C4-2B (cell line): ENCODE measurements at regions not wholly inside any gene's neighbourhood (a gene's known extent, or its start where the extent isn't known, plus 50 kb on each side); places are given as distances from the start of the nearest gene placed in this dataset.
A peak's percentile ranks its signal among the peaks of the same experiment; 100 is the strongest.
"Not testable (repeated sequence)": the region's sequence is repeated elsewhere in the genome, so short reads cannot be mapped to it uniquely, and the experiment has no call there.

ENCODE experiments used
- H3K27ac ChIP-seq: fragments of 450-650 bp; 2 replicates; pipeline ENCODE4 v1.5.1; 2017
- ZFX ChIP-seq: fragments of 450-650 bp; IDR thresholded peaks from 2 replicates; pipeline ENCODE4 v1.6.1; 2017
- TF ChIP-seq, protein P1 (sequence below): fragments of 450-650 bp; conservative IDR thresholded peaks from 2 replicates; pipeline ENCODE4 v1.5.1; 2017; ENCODE audit warnings: mild to moderate bottlenecking

DNA sequence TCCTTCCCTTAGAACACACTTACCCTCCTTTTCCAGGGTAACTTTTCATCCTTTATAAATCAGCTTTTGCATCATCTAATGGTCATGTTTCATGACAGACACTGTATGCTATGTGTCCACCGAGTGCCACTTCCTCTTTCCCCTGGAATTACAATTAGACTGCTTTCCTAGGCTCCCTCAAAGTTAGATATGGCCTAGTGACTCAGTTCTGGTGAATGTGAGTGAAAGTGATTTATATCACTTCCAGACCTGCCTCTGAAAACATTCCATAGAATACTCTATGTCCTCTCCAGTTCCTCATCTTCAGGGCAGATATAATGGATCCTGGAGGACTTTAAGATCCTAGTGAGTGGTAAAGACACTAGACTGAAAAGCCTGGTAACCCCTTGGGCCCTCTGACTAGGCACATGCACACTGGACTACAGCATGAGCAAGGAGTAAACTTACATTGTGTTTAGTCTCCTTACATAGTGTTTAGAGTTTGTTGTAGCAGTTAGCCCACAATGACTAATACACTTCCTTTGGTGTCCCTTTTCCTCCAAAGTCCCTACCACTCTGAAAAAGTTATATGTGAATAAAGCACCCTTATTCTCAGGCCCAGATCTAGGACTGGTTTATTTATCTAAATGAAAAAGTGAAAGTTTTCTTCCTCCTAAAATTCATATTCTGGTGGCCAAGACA, 59.3 kb downstream of the GPR88 start:
- TF ChIP-seq ZFX: no peak
- TF ChIP-seq, protein P1, sequence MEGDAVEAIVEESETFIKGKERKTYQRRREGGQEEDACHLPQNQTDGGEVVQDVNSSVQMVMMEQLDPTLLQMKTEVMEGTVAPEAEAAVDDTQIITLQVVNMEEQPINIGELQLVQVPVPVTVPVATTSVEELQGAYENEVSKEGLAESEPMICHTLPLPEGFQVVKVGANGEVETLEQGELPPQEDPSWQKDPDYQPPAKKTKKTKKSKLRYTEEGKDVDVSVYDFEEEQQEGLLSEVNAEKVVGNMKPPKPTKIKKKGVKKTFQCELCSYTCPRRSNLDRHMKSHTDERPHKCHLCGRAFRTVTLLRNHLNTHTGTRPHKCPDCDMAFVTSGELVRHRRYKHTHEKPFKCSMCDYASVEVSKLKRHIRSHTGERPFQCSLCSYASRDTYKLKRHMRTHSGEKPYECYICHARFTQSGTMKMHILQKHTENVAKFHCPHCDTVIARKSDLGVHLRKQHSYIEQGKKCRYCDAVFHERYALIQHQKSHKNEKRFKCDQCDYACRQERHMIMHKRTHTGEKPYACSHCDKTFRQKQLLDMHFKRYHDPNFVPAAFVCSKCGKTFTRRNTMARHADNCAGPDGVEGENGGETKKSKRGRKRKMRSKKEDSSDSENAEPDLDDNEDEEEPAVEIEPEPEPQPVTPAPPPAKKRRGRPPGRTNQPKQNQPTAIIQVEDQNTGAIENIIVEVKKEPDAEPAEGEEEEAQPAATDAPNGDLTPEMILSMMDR: no peak
- H3K27ac ChIP-seq: no peak overlapping the region

DNA sequence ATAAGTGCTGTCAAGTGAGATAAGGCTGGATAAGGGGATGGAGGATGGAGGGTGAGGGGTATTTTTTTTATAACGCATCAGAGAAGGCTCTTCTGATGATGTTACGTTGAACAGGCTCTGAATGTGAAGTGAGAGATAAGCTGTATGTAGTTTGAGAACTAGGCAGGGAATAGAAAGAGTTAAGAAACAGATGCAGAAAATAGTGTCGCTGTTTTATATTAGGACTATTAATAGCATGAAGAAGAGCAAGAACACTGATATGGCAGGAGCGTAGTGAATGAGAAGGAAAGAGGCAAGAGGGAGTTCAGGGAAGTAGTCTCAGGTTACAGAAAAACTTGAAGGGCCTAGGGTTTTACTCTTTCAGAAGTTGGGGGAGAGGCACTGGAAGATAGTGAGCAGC, 59.8 kb downstream of the GPR88 start:
- no peak for TF ChIP-seq ZFX
- TF ChIP-seq, protein P1: no peak
- H3K27ac ChIP-seq: no peak overlapping the region

DNA sequence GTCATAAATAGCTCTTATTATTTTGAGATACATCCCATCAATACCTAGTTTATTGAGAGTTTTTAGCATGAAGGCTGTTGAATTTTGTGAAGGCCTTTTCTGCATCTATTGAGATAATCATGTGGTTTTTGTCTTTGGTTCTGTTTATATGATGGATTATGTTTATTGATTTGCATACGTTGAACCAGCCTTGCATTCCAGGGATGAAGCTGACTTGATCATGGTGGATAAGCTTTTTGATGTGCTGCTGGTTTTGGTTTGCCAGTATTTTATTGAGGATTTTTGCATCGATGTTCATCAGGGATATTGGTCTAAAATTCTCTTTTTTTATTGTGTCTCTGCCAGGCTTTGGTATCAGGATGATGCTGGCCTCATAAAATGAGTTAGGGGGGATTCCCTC, 62.4 kb downstream of the GPR88 start:
- H3K27ac ChIP-seq: not testable (repeated sequence)

DNA sequence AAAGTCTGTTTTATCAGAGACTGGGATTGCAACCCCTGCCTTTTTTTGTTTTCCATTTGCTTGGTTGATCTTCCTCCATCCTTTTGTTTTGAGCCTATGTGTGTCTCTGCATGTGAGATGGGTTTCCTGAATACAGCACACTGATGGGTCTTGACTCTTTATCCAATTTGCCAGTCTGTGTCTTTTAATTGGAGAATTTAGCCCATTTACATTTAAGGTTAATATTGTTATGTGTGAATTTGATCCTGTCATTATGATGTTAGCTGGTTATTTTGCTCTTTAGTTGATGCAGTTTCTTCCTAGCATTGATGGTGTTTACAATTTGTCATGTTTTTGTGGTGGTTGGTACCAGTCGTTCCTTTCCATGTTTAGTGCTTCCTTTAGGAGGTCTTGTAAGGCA, 64.1 kb downstream of the GPR88 start:
- not testable (repeated sequence) for H3K27ac ChIP-seq

DNA sequence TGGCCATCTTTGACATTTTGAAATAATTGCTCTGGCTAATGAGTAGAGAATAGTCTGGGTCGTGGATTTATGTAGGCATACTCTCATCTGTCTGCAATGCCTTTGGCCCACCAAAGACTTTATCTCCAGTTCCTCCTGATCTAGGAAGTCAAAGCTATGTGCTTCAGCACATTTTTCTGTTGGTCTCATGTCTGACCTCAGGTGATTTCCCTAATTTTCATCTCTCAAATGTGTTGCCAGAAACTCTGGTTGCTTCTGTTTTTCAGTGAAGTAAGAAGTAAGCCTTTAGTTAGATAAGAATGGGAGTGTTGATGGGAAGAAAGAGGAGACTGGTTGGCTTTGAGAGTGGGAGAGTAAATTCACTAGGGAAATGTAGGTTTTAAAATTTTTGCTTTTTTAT, 66.4 kb downstream of the GPR88 start:
- no peak overlapping the region for H3K27ac ChIP-seq
- no peak for TF ChIP-seq ZFX
- TF ChIP-seq, protein P1: no peak

DNA sequence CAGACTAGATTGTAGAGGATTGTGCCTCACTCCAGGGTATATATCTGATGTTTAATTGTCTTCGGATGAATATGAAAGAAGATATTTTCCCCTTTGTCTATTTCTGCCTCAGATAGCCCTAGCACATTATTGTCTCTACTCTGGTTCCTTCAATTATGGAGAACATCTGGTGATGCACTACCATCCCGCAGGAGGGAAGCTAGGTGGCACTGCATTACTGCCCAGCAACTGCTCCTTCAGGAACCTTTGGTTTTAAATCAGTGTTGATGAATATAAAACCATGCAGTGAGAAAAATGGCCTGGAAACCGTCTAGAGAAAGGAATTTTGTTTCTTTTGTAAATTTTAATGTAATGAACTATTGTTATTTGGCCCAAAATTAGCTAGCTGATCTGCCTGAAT, 68.5 kb downstream of the GPR88 start:
- no peak for TF ChIP-seq ZFX
- TF ChIP-seq, protein P1: peak; percentile 64
- H3K27ac ChIP-seq: no peak overlapping the region

DNA sequence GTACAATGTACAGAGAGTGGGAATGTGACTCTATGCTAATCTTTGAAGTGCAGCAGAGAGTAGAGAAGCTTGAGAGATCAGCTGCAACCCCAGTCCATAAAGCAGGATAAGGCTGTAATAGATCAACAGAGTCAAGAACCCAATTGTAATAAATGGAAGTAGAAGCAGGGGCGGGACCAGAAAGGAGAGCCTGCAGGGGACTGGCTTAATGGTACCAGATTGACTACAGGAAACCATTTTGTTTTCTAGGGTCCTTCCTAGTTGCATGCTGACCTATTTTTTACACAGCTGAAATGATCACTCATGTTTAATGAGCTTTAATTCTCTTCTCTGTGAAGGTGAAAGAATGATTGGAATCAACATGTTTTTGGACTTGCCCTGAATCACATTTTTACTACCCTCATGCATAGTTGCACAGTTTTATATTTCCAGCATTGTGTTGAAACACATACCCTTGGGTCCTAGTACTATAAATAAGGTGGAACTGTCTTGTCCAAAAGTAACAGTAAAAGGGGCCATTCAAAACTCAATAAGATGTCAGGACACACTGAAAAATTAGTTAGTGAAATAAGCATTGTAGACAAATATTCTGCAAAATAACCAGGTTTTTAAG, 69.8 kb downstream of the GPR88 start:
- TF ChIP-seq, protein P1: no peak
- TF ChIP-seq ZFX: no peak
- no peak overlapping the region for H3K27ac ChIP-seq

DNA sequence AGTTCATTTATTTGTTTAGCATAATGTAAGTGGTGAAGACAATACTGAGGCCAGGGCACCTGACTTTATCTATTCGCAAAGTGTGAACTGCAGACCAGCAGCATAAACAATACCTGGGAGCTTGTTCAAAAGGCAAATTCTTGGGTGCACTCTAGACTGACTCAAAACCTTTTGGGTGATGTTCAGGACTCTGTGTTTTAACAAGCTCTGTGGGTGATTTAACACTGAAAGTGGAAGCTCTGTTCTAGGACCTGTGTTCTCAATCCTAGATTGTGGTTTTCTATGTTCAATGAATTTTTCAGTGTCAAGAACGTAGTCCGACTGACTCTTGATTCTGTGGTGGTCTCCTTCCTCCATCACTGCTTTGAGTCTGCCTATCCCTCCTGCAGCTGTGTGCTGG, 71.9 kb downstream of the GPR88 start:
- no peak for TF ChIP-seq ZFX
- TF ChIP-seq, protein P1: no peak
- no peak overlapping the region for H3K27ac ChIP-seq
